Uterus (tissue), 2 donors: ENCODE measurements at regions not wholly inside any gene's neighbourhood (a gene's known extent, or its start where the extent isn't known, plus 50 kb on each side); places are given as distances from the start of the nearest gene placed in this dataset.

Experiments used
- CTCF ChIP-seq, 4 experiments: fragments of 200-600 bp in 2 of 4; fragments of 450-650 bp in 2 of 4; sonication (generic) in 2 of 4; IDR thresholded peaks; one replicate each; pipeline ENCODE4 v1.5.1; 2016 to 2019; ENCODE audit warnings: antibody characterized with exemption in 4 of 4, mild to moderate bottlenecking in 2 of 4, moderate library complexity in 1 of 4
- POLR2A ChIP-seq, 2 donors: fragments of 450-650 bp; IDR thresholded peaks; one replicate each; pipeline ENCODE4 v1.6.1; 2016; ENCODE audit warnings: antibody characterized with exemption in 2 of 2, mild to moderate bottlenecking in 1 of 2, moderate library complexity in 1 of 2

GRCh38 chr2:38163579-38163978, 87.6 kb upstream of the CYP1B1 start:
- TF ChIP-seq POLR2A (IDR thresholded peaks at IDR 0.05) (no peak), CTCF (IDR thresholded peaks at IDR 0.05) (no peak)
